ENCODE measurements at regions not wholly inside any gene's neighbourhood (a gene's known extent, or its start where the extent isn't known, plus 50 kb on each side); places are given as distances from the start of the nearest gene placed in this dataset.

GRCh38 chr3:159128628-159129027 is 326.8 kb downstream of the MFSD1 start:
- TF ChIP-seq CTCF (optimal IDR thresholded peaks at IDR 0.05 in 1 of 3, IDR thresholded peaks at IDR 0.05 in 1 of 3, conservative IDR thresholded peaks at IDR 0.05 in 1 of 3; ENCODE audit: extremely low read depth in 1 of 3, insufficient read depth in 2 of 3, low read length in 3 of 3) (no peak), EZH2 (IDR thresholded peaks at IDR 0.05; ENCODE audit: low read length) (no peak)
